Stimulated activated CD8-positive, alpha-beta memory T cell treated with anti-CD3 and anti-CD28 coated beads, Interleukin-4, amount 100 ng/mL, for 1 hour (primary cell): ENCODE measurements at regions not wholly inside any gene's neighbourhood (a gene's known extent, or its start where the extent isn't known, plus 50 kb on each side); places are given as distances from the start of the nearest gene placed in this dataset.
A peak's percentile ranks its signal among the peaks of the same experiment; 100 is the strongest.
"Not testable (repeated sequence)": the region's sequence is repeated elsewhere in the genome, so short reads cannot be mapped to it uniquely, and the experiment has no call there.

Experiments
- DNase-seq, 2 donors: peaks; one replicate each; pipeline ENCODE4 v3.0.0-alpha.2; 2020; ENCODE audit warnings: low read depth in 2 of 2, low spot score in 1 of 2

GRCh38 chr3:125791021-125791420 lies 178.0 kb upstream of the ROPN1B start:
- not testable (repeated sequence) for DNase-seq

GRCh38 chr3:125810010-125810409 lies 159.0 kb upstream of the ROPN1B start:
- not testable (repeated sequence) for DNase-seq

- DNase-seq, result peak in 1 of 2 donors; percentile 11
Measured at GRCh38 chr3:125822175-125822574, 146.8 kb upstream of the ROPN1B start.

GRCh38 chr3:125831005-125831750 lies 137.8 kb upstream of the ROPN1B start:
- not testable (repeated sequence) for DNase-seq

- not testable (repeated sequence) for DNase-seq
Measured at GRCh38 chr3:125835562-125835961, 133.4 kb upstream of the ROPN1B start.

- DNase-seq, result not testable (repeated sequence)
Measured at GRCh38 chr3:125836011-125836551, 132.9 kb upstream of the ROPN1B start.

- not testable (repeated sequence) for DNase-seq
Measured at GRCh38 chr3:125836786-125837185, 132.2 kb upstream of the ROPN1B start.

GRCh38 chr3:125838857-125839256 lies 130.1 kb upstream of the ROPN1B start:
- DNase-seq, result not testable (repeated sequence)

- not testable (repeated sequence) for DNase-seq
Measured at GRCh38 chr3:125840465-125840864, 128.5 kb upstream of the ROPN1B start.

- DNase-seq, result not testable (repeated sequence)
Measured at GRCh38 chr3:125847966-125848365, 121.0 kb upstream of the ROPN1B start.

GRCh38 chr3:125855006-125855405 lies 114.0 kb upstream of the ROPN1B start:
- DNase-seq, result not testable (repeated sequence)

GRCh38 chr3:125860547-125860946 lies 108.4 kb upstream of the ROPN1B start:
- DNase-seq, result not testable (repeated sequence)

GRCh38 chr3:125862841-125863254 lies 106.1 kb upstream of the ROPN1B start:
- DNase-seq, result not testable (repeated sequence)

- DNase-seq, result not testable (repeated sequence)
Measured at GRCh38 chr3:125864532-125864931, 104.4 kb upstream of the ROPN1B start.

GRCh38 chr3:125886006-125886405 lies 83.0 kb upstream of the ROPN1B start:
- not testable (repeated sequence) for DNase-seq

GRCh38 chr3:125899181-125899580 lies 69.8 kb upstream of the ROPN1B start:
- not testable (repeated sequence) for DNase-seq

- DNase-seq, result not testable (repeated sequence)
Measured at GRCh38 chr3:125901473-125901872, 67.5 kb upstream of the ROPN1B start.

- DNase-seq, result not testable (repeated sequence)
Measured at GRCh38 chr3:125903780-125904455, 65.1 kb upstream of the ROPN1B start.

- not testable (repeated sequence) for DNase-seq
Measured at GRCh38 chr3:125907279-125907678, 61.7 kb upstream of the ROPN1B start.

GRCh38 chr3:125910851-125911250 lies 58.1 kb upstream of the ROPN1B start:
- not testable (repeated sequence) for DNase-seq

GRCh38 chr3:125914608-125915436 lies 54.2 kb upstream of the ROPN1B start:
- DNase-seq, result not testable (repeated sequence)
